HG03280 (cell line): ENCODE measurements at regions not wholly inside any gene's neighbourhood (a gene's known extent, or its start where the extent isn't known, plus 50 kb on each side); places are given as distances from the start of the nearest gene placed in this dataset.

ENCODE experiments used
- ATAC-seq: cut with Tn5 transposase; IDR thresholded peaks from one replicate; pipeline ENCODE4 v1.9.1; 2021; ENCODE audit warnings: mild to moderate bottlenecking, moderate library complexity; ENCODE audit not compliant: unreplicated experiment

DNA sequence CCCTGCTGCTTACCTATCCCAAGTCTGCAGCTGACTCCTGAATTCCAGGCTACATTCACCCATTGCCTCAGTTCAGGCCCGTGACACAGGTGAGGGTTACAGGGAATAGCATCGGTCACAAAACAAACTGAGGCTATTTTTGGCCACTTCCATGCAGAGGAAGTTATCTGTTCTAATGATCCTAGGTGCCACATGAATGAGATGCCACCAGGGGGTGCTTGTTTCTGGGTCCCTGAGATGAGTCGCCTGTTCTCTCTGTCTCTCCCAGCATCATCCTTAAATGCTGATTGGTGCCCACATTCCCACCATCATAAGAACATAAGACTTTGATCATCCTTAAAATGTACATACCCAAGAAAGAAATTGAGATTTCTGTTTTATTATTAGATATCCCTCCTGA lies 119.0 kb upstream of the CELF4 start:
- no peak for ATAC-seq

DNA sequence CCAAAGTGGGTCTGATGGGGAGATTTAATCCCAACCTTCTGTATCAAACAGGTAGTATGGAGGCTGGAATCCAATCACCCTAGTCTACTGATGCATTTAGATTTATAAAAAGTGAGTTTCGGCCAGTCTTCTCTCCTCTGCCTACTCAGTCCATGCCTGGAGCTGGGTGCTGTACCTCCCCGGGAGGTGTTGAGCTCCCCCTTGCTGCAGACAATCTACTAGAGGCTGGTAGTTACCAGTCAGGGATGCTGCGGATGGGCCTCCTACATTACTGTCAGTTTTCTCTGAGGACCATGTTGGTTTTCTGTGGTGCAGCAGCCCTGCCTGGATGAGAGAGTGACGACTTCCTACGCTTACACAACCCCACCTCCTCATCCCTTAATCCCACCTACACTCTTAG lies 118.6 kb upstream of the CELF4 start:
- no peak for ATAC-seq

DNA sequence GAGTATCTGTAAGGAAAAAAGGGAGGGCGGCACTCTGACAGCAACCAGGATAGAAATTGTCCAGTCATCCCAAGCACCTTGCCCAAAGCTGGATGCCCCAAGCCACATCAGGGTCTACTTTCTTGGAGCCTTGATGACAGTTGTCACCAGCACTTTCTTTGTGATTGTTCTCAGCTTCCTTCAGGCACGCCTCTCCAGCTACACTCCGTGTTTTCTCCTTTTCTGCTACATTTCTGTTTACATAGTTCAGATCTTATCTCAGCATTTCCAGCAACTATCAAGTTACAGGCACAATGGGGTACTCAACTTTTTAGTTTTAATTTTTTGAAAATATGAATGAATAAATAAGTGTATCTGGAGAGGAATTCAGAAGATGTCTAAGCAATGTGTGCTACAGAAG lies 115.3 kb upstream of the CELF4 start:
- no peak for ATAC-seq

DNA sequence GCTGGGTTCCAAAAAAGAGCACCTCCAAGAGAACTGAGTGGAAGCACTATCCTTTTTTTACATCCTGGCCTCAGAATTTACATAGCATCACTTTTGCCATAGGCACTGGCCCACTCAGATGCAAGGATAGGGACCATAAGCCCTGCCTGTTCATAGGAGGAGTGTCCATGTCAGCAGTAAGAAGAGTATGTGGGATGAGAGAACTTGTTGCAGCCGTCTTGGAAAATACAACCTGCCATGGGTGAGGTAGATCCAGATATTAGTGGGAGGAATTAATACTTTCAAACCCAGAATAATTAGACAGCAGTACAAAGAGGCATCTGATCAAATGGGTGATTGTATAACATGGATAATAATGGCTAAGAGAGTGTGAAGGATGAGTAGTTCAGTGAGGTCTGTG lies 110.7 kb upstream of the CELF4 start:
- ATAC-seq: no peak

DNA sequence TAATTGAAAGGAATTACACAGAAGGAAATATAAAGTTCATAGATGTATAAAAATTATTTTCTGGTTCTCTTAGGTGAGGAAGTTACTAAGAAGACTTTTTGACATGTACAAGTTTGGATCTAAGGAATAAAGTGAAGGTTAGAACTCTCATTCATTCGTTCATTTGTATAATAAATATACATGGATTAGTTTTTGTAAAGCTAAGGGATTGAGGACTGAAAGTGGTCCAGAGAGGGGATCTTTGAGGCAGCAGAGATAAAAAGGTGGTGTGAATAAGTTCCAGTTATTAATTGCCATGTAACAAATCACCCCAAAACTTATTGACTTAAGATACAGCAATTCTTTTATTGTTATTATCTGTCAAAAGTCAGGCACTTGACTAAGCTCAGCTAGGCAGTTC lies 110.1 kb upstream of the CELF4 start:
- no peak for ATAC-seq

DNA sequence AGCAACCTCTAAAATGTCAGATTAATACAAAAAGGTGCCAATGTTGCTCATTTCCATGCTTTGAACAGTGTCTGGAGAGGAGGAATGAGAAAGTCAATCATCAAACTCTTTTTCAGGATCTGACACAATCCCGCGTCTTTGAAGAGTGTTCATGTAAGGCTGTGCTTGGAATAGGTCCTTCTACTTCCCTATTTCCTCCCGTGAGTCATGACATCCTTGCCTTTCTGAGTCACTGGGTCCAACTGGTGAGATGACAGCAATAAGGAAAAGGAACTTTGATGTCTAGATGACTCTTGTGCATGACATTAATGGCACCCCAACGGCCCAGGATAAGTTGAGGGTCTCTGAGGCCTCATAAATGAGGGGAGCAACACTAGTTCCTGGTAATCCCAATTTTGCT lies 109.0 kb upstream of the CELF4 start:
- no peak for ATAC-seq

DNA sequence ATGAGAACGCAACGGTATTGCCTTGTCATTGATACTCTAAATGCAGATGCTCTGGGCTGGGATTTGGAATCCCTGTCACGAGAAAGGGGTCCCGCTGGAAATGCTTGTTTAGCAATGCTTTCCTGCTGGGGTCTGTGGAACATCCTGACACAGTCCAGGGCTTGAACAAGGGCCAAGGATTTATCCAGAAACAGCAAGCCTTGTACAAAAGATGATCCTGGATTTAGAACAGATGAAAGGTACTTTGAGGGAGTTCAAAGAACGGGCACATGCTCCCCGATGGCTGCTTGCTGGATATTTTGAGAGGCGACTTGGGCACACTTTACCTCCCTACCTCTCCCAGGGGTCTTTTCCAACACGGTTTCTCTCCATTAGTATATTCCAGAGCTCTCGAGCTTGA lies 108.1 kb upstream of the CELF4 start:
- no peak for ATAC-seq

DNA sequence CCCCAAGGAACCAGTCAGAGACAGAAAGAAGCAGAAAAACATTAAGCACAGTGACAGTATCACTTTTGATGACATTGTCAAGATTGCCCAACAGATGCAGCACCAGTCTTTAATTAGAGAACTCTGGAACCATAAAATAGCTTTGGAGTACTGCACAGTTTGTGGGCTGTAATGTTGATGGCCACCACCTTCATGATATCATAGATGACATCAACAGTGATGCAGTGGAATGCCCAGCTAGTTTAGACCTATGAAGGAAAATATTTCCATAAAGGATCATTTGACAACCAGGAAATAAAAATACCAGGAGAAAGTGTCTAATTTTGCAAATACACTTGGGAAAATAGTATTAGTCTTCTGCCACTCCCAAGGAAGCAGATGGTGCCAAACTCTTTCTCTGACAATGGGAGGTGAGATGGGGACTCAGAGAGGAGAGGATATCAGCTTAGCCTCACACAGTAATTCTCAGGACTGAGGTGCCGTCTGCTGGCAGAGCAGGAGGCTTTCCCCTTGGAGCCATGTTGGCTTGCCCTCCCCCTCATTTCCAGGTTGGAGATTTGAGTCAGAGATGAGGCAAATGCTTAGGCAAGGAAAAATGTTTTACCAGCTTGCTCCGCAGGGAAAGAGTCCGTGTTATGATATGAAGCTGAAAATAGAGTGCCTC lies 107.5 kb upstream of the CELF4 start:
- ATAC-seq: no peak

DNA sequence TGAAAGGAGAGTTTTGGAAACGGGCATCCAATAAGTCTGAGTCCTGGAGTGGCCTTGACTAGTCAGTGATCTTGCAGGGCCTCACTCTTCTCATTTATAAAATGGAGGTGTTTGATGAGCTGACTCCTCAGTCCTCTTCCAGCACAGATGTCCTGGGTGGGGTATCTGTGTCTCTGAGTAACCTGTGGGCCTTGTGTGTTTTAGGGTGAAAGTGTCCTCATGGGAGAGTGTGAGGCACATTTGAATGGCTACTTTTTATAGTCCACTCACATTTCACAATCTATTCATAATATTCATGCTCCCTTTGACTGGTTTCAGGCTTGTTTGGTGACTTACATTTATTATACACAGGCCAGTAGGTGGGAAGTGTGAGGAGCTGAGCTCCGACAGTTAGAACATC lies 106.4 kb upstream of the CELF4 start:
- ATAC-seq: no peak

DNA sequence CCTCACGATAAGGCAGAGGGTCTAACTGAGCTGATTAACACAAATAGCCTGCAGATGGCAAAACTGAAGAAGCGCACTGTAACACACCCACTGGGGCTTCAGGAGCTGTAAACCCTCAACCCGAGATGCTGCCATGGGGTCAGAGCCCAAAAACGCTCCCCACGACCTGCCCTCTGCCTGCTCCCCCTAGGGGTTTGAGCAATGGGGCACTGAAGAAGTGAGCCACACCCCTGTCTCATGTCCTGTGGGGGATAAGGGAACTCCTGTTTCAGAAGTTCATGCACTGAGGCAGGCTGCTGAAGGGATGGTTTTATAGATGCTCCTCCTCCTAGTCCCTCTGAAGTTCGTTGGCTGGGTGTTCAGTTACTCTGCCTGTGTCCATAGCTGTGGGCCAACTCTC lies 105.9 kb upstream of the CELF4 start:
- no peak for ATAC-seq

DNA sequence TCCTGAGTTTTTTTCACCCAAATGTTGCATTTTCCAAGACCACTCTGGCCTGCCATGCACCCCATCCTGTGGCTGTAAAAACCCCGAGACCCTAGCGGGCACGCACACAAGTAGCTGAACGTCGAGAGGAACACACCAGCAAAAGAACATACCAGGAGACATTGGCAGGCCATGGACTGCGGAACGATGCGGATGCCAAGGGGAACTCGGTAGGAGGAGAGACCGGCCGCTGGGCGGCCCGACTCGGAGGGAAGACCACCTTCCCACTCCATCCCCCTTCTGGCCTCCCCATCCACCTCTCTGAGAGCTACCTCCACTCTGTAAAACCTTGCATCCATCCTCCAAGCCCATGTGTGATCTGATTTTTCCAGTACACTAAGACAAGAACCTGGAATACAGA lies 105.5 kb upstream of the CELF4 start:
- ATAC-seq: no peak

DNA sequence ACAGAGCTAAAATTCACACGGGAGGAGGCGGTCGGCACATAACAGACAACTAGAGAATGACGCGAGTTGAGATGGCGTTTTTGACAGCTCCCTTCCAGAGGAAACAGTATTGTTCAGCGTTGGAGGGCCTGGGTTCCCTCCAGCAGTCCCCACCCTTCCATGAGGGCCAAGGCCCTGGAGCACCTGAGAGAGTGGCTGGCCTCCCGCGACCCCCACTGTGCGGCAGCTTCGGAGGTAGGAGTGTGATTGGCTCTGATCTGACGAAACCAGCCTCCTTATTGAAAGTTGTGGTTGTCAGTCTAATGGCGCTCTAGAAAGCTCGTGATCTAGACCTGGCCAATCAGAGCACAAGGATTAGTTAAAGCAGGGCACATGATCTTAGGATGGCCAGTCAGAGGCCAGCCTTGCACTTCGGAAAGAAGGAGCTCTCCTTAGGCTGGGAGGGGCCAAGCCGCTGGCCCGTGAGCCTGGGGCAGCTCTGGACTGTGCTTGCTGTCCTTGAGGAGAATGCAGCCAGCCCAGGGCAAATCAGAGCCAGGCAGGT lies 104.5 kb upstream of the CELF4 start:
- no peak for ATAC-seq

DNA sequence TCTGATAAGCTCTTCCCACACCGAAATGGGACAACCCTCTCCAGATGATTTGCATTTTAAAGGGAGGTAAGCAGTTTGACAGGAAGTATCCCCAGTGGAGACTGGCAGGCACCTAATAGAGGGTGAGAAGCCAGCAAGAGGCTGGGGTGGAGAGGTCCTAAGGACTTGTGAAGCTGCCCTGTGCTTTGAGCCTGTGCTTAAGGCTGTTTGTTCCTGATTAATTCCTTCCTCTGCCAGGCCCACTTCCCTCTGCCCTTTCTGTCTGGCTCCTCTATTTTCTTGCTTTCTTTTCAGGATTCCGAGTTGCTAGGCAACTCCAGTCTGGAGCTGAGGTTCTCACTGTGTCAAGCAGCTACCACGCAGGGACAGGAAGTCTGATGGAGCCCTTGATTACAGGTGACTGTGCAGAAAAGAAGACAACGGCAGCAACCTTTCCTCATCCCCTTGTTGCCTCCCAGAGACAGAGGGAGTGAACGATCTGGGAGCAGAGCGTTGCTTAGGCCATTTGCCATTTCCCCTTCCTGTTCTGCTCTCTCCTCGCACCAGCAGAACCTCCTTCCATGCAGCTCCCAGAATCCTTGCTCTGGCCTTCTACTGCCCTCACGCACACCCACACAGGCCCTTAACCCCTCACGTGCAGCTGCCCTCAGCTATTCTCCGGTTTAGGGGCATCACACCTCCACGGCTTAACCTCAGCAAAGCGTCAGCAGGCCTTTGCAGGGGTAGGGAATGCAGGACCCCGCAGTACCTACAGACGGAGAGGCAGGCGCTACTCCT lies 103.6 kb upstream of the CELF4 start:
- ATAC-seq: no peak

DNA sequence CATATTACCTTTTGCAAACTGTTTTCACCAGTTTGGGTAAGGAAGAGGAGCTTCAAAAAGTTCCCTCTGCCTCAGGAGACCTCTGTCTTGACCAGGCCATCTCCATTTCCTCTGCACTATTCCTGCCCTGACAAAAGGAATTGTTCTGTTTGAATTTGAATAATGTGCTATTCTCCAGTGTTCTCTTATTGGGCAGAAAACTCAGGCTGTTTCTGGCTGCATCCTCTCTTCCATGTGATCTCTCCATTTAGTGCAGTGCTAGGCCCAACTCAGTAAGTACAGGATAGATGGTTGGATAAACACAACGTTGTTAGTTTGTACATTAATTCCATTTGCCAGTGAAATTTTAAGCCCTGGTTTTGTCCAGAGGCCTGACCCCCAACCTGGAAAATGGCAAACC lies 102.2 kb upstream of the CELF4 start:
- ATAC-seq: no peak

DNA sequence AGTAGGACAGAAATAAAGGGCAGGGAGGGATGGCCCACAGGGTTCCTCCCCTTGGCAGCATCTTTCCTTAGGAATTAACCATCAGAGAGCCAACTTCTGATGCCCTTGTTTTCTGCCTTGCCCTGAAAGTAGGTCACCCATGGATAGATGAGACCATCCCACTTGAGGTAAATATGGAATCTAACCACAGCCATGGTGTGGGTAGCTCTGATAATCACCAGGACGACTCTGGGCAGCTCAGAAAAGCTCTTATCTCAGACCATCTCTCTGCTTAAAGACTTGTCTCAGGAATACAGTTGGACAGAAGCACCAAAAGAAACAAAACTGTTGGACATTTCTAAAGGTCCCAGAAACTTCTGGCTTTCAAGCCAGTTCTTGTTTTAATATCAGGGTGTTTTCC lies 101.4 kb upstream of the CELF4 start:
- no peak for ATAC-seq

DNA sequence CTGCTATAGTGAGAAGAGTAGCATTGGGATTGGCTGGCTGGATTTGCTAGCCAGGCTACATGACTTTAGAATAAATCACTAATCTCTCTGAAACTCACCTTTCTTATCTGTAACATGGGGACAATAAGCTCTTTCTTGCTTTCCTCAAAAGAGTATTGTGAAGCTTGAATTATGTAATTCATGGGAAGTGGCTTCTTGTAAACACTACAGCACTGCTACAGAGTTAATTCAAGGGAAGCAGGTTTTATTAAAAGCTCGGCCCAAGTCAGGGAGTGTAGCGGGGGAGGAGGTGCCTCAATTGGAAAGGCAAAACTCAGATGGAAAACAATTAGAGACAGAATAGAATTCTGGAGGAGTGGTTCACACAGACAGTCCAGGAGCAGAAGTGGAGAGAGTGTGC lies 100.9 kb upstream of the CELF4 start:
- no peak for ATAC-seq

DNA sequence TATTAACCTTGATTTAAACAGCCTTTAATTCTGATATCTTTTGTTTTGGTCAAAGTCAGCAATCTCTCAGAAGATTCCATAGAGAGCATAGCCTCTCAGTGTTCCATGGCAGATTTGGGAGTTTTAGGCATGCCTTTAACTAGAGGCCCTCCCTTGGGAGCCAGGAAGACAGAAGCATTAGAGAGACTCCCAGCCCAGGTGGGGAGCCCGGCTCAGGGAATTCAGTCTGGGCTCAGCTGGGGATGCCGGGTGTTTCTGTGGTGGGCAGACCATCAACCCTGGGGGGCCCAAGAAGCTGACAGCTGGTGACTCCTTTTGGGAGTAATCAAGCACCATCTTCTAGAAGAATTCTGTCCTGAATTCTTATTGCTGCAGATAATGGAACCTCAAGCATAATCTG lies 99.7 kb upstream of the CELF4 start:
- no peak for ATAC-seq

DNA sequence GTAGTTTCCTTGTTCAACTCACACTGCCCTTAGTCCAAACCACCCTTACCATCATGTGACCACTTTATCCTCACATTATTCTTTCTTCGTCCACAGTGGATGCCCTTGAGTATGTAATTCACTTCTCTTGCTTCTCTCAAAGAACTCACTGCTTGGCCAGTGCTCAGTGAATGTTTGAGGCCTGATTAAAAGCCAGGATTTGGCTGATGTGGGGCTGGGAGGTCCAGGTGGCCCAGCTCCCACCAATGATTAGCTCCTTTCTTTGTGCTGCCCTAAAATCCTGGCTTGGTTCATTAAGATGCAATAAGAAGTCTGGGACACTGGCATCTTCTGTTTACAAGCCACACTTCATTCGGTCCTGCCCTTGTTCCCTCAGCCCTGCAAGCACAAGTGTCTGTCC lies 97.8 kb upstream of the CELF4 start:
- ATAC-seq: no peak

DNA sequence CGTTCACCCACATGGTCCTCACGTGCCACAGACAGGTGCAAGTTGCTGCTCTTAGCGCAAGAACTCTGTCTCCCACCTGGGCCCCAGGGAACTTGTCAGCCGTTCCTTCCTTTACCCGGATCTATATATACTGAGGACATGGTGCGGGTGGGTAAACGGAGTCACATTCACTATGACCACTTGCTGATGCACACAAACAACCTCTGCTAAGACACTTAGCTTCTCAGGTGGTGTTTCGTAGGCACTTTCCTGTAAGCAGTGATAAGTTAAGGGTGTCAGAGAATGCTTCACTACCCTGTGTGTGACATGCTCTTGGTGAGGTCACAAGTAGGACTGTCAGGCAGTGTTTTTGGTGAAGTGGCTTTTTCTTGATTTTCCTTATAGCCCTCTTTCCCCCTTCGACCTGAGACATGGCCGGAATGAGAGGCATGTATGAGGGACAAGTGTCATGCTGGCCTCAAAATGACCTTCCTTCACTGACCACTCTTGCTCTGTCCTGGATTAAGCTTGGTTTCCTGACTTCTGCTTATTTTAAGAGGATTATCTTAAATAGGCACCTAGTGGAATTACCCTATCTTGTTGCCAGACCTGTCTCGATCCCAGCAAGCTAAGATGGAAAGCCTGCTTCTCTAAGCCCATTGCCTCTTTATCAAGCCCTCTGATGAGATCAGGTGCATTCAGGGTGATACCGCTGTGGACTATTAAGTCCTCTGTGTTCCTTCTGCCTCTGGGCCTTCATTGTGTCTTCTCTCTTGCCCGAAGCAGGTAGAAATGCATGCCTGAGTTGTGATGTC lies 97.1 kb upstream of the CELF4 start:
- no peak for ATAC-seq

DNA sequence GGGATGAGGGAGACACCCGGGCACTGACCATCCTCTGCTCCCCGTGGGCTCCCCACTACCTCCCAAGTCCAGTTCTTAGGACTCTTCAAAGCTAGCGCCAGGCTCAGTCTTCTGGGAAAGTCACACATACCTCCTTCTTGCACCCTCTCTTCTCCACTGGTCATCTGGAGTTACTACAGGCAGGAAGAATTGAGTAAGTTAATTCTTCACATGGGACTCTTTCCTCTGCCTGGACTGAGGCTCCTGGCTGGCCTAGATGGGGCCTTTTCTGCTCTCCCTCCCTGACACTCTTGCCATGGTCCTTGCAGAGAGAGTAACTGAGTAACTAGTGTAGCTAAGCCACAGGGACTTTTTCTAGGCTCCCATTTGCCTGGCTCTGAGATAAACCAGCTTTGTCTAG lies 96.5 kb upstream of the CELF4 start:
- ATAC-seq: no peak

DNA sequence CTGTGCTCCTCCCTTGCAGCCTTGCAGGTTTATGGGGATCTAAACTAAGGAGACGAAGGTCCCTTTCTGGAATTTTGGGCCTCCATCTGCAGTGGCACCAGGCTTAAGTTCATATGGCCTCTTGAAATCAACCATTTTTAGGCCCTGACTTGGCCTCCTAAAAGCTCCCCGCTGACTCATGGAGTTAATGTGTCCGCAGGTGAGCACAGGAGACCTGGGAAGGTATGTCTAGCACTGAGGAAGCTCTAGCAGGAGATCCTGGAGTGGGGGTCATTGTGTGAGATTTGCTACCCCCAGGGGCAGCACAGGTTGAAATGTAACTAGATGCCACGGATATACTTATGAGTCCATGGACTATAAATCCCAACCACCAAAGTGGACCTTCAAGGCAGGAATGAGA lies 95.9 kb upstream of the CELF4 start:
- ATAC-seq: no peak

DNA sequence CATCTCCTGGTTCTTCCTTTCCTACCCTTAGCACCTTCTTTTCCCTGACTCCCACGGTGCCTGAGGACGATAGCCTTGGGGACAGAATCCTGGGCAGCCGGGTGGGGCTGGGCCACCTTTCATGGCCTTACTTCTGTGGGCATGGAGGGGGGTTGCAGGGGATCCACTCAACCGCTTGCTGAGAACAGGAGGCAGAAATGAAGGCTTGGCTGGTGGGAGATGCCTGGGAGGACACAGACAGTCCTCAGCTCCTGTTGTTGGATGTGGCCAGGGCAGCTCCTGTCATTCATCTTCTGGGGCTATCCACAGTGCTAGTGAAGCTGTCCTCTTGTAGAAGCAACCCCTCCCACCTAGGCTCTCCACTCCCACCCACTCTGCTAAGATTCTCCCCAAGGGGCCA lies 95.5 kb upstream of the CELF4 start:
- ATAC-seq: no peak
